ENCODE measurements at regions not wholly inside any gene's neighbourhood (a gene's known extent, or its start where the extent isn't known, plus 50 kb on each side); places are given as distances from the start of the nearest gene placed in this dataset.

DNA sequence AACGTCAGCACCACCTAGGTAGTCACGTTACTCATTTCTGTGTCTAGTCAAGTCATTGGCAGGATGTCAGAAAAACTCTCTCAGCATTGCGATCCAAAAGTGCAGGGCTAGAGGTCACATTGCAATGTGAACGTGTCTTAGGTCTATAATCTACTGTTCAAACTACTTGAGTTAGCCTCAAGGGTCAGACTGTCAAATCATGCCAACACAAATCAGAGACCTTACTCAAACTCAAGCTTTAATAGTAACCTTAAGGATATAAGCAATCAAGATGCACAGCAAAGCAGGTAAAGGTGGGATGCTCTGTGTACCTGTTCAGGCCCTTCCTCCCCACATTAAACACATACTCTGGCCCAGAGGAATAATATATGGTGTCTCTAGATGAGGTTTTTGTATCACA is 114.4 kb upstream of the NOCT start:
- TF ChIP-seq SIN3A (IDR thresholded peaks at IDR 0.05; ENCODE audit: borderline replicate concordance, insufficient read depth, low read length) (no peak), FOXP2 (optimal IDR thresholded peaks at IDR 0.05; ENCODE audit: borderline replicate concordance, extremely low read depth, extremely low read length, insufficient read depth) (no peak), TAF1 (IDR thresholded peaks at IDR 0.05; ENCODE audit: borderline replicate concordance, insufficient read depth, low read length) (no peak), POLR2AphosphoS5 (IDR thresholded peaks at IDR 0.05; ENCODE audit: low read depth, low read length) (no peak), REST (IDR thresholded peaks at IDR 0.05; ENCODE audit: insufficient read depth in 1 of 2, low read depth in 2 of 2, low read length in 2 of 2) (no peak)

DNA sequence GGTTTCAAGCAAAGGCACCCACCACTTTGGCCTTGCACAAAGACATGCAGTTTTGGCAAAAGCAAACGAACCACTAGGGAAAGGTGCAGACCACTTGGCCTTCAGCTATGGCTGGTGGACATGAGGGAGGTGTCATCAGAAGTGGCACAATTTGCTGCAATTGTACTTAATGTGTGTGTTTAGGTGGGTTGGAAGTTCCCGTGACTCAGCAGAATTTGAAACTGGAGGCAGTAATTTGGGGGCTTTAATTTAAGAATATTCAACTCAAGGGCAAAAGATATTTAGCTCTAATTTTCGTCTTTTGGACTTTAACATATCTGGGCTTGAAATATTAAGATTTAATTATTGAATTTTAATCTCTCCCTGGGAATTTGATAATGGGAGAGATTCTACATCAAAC is 115.6 kb upstream of the NOCT start:
- TF ChIP-seq SIN3A (IDR thresholded peaks at IDR 0.05; ENCODE audit: borderline replicate concordance, insufficient read depth, low read length) (no peak), FOXP2 (optimal IDR thresholded peaks at IDR 0.05; ENCODE audit: borderline replicate concordance, extremely low read depth, extremely low read length, insufficient read depth) (no peak), POLR2AphosphoS5 (IDR thresholded peaks at IDR 0.05; ENCODE audit: low read depth, low read length) (no peak), TAF1 (IDR thresholded peaks at IDR 0.05; ENCODE audit: borderline replicate concordance, insufficient read depth, low read length) (no peak), REST (IDR thresholded peaks at IDR 0.05; ENCODE audit: insufficient read depth in 1 of 2, low read depth in 2 of 2, low read length in 2 of 2) (no peak)

- TF ChIP-seq POLR2AphosphoS5 (IDR thresholded peaks at IDR 0.05; ENCODE audit: low read depth, low read length) (no peak), FOXP2 (optimal IDR thresholded peaks at IDR 0.05; ENCODE audit: borderline replicate concordance, extremely low read depth, extremely low read length, insufficient read depth) (no peak), TAF1 (IDR thresholded peaks at IDR 0.05; ENCODE audit: borderline replicate concordance, insufficient read depth, low read length) (no peak), REST (IDR thresholded peaks at IDR 0.05; ENCODE audit: insufficient read depth in 1 of 2, low read depth in 2 of 2, low read length in 2 of 2) (no peak), SIN3A (IDR thresholded peaks at IDR 0.05; ENCODE audit: borderline replicate concordance, insufficient read depth, low read length) (no peak)
Measured at GRCh38 chr4:138898282-138898681, 117.3 kb upstream of the NOCT start.

DNA sequence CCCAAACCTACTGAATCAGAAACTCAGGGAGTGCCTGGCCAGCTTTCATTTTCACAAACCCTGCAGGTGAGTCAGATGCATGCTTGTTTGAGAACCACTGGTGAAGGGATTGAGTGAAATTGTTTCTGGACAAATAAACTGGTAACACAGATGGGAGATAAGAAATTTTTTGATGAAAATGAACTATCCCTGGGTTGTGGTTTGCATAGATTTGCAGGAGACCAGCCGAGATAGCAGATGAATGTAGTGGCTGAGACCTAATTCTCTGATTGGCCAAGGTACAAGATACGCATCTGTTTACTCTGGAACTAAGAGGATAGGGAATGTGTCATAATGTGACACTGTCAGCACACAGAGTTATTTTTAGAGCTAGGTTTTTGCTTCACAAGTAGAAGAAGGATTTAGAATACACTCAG is 117.8 kb upstream of the NOCT start:
- TF ChIP-seq FOXP2 (optimal IDR thresholded peaks at IDR 0.05; ENCODE audit: borderline replicate concordance, extremely low read depth, extremely low read length, insufficient read depth) (no peak), POLR2AphosphoS5 (IDR thresholded peaks at IDR 0.05; ENCODE audit: low read depth, low read length) (no peak), SIN3A (IDR thresholded peaks at IDR 0.05; ENCODE audit: borderline replicate concordance, insufficient read depth, low read length) (no peak), TAF1 (IDR thresholded peaks at IDR 0.05; ENCODE audit: borderline replicate concordance, insufficient read depth, low read length) (no peak), REST (IDR thresholded peaks at IDR 0.05; ENCODE audit: insufficient read depth in 1 of 2, low read depth in 2 of 2, low read length in 2 of 2) (no peak)

DNA sequence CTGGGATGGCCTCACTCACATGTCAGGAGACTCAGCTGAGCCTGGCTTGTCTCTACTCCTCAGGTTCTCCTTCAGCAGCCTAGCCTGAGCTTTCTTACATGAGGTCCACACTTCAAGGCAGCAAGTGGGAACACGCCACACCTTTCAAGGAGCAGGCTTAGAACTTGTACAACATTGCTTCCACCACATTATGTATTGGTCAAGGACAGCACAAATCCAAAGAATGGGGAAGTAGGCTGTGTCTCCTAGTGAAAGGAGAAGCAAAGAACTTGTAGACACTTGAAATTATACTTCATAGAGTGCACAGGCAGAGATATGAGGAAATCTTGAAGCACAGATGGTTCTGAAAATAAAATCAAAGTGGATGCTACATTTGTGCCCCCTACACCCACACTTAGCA is 120.9 kb upstream of the NOCT start:
- TF ChIP-seq TAF1 (IDR thresholded peaks at IDR 0.05; ENCODE audit: borderline replicate concordance, insufficient read depth, low read length) (no peak), FOXP2 (optimal IDR thresholded peaks at IDR 0.05; ENCODE audit: borderline replicate concordance, extremely low read depth, extremely low read length, insufficient read depth) (no peak), SIN3A (IDR thresholded peaks at IDR 0.05; ENCODE audit: borderline replicate concordance, insufficient read depth, low read length) (no peak), REST (IDR thresholded peaks at IDR 0.05; ENCODE audit: insufficient read depth in 1 of 2, low read depth in 2 of 2, low read length in 2 of 2) (no peak), POLR2AphosphoS5 (IDR thresholded peaks at IDR 0.05; ENCODE audit: low read depth, low read length) (no peak)

Data from PFSK-1 (cell line).